NB4 (cell line): ENCODE measurements at regions not wholly inside any gene's neighbourhood (a gene's known extent, or its start where the extent isn't known, plus 50 kb on each side); places are given as distances from the start of the nearest gene placed in this dataset.

Experiments used
- DNase-seq: peaks from one replicate; pipeline ENCODE4 v3.0.0; 2010; ENCODE audit warnings: low read depth
- H3K4me3 ChIP-seq: one replicate; pipeline ENCODE4 v1.5.1; 2011; ENCODE audit warnings: mild to moderate bottlenecking, low read depth, low read length, moderate library complexity
- MYC ChIP-seq: IDR thresholded peaks from 2 replicates; pipeline ENCODE4 v1.6.1; 2011; ENCODE audit warnings: low read depth, low read length
- POLR2A ChIP-seq: IDR thresholded peaks from 2 replicates; pipeline ENCODE4 v1.6.1; 2011; ENCODE audit warnings: mild to moderate bottlenecking; ENCODE audit not compliant: insufficient read length; ENCODE audit errors: extremely low read depth
- TF ChIP-seq, protein P1 (sequence below): IDR thresholded peaks from one replicate; pipeline ENCODE4 v1.5.1; 2012; ENCODE audit warnings: low read depth, low read length
- TF ChIP-seq, protein P2 (sequence below): IDR thresholded peaks from 2 replicates; pipeline ENCODE4 v1.6.1; 2011; ENCODE audit warnings: low read depth, low read length

DNA sequence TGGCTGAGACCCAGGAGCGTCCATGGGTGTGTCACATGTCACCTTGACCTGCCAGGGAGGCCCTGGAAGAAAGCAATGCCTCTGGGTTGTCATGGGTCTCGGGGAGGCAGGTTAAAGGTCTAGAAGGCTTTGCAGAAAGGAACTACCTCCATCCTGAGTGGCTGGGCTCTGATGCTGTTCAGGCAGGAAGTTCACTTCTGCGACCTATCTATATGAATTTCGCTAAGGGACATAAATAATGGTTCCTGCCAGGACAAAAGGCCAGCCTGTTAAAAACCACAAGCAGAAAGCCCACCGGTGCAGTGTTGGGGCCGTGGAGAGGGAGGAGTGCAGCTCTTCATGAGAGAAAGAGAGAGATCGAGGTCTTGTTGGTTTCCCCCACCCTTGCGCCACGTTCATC lies 182.9 kb downstream of the PTPN20 start:
- no peak for TF ChIP-seq MYC
- H3K4me3 ChIP-seq, result no peak overlapping the region
- DNase-seq, result no peak

DNA sequence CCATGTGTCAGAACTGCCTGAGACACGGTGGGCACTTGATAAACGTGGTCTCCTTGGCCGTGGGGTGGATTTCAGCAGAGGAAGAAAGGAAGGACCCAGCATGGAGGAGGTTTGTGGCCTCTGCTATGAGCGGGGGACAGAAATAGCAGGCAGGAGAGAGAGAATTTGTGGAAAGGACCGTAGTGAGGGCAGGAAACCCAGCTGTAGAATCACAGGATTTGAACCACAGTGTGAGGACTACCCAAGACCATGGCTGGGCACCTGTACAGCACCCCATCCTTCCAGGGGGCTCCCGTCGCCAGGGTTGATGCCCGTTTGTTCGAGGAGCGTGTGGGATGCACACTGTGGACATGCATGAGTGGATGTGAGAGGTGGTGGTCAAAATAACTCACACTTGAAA lies 183.4 kb downstream of the PTPN20 start:
- TF ChIP-seq MYC, result no peak
- TF ChIP-seq, protein P1, sequence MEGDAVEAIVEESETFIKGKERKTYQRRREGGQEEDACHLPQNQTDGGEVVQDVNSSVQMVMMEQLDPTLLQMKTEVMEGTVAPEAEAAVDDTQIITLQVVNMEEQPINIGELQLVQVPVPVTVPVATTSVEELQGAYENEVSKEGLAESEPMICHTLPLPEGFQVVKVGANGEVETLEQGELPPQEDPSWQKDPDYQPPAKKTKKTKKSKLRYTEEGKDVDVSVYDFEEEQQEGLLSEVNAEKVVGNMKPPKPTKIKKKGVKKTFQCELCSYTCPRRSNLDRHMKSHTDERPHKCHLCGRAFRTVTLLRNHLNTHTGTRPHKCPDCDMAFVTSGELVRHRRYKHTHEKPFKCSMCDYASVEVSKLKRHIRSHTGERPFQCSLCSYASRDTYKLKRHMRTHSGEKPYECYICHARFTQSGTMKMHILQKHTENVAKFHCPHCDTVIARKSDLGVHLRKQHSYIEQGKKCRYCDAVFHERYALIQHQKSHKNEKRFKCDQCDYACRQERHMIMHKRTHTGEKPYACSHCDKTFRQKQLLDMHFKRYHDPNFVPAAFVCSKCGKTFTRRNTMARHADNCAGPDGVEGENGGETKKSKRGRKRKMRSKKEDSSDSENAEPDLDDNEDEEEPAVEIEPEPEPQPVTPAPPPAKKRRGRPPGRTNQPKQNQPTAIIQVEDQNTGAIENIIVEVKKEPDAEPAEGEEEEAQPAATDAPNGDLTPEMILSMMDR, result no peak
- TF ChIP-seq, protein P2, sequence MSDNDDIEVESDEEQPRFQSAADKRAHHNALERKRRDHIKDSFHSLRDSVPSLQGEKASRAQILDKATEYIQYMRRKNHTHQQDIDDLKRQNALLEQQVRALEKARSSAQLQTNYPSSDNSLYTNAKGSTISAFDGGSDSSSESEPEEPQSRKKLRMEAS, result no peak
- TF ChIP-seq POLR2A, result no peak
- no peak for DNase-seq
- no peak overlapping the region for H3K4me3 ChIP-seq

- no peak for TF ChIP-seq POLR2A
- no peak for TF ChIP-seq MYC
- TF ChIP-seq, protein P2, result no peak
- TF ChIP-seq, protein P1, result no peak
- no peak for DNase-seq
- no peak overlapping the region for H3K4me3 ChIP-seq
Measured at GRCh38 chr10:47095211-47095610, 184.0 kb downstream of the PTPN20 start.

GRCh38 chr10:47095848-47096612 lies 184.8 kb downstream of the PTPN20 start:
- TF ChIP-seq, protein P1, result no peak
- TF ChIP-seq POLR2A (no peak), MYC (no peak)
- TF ChIP-seq, protein P2, result no peak
- no peak for DNase-seq
- no peak overlapping the region for H3K4me3 ChIP-seq

GRCh38 chr10:47098238-47098637 lies 187.0 kb downstream of the PTPN20 start:
- TF ChIP-seq POLR2A, result no peak
- TF ChIP-seq MYC, result no peak
- TF ChIP-seq, protein P1, result no peak
- TF ChIP-seq, protein P2, result no peak
- H3K4me3 ChIP-seq, result no peak overlapping the region
- no peak for DNase-seq

DNA sequence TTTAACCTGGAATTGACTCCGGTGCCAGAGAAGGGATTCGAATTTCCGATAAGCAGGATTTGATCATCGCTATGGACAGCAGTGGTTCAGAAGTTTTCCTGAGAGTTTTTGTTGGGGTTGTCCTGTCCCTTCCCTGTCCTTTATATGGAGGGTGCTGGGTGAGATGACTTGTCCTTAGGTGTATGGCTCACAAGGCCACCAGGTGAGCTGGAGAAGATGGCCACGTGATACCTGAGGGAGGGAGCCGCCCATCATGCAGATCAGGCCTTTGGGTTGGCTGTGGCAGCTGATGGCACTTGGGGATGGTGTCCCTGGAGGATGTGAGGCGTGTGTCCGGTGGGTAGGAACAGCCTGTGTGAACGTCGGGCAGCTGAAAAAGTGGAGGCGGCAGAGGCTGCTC lies 187.7 kb downstream of the PTPN20 start:
- no peak for DNase-seq
- no peak for TF ChIP-seq MYC
- no peak for TF ChIP-seq POLR2A
- TF ChIP-seq, protein P1, result no peak
- TF ChIP-seq, protein P2, result no peak
- H3K4me3 ChIP-seq, result no peak overlapping the region
